ENCODE measurements at regions not wholly inside any gene's neighbourhood (a gene's known extent, or its start where the extent isn't known, plus 50 kb on each side); places are given as distances from the start of the nearest gene placed in this dataset.

DNA sequence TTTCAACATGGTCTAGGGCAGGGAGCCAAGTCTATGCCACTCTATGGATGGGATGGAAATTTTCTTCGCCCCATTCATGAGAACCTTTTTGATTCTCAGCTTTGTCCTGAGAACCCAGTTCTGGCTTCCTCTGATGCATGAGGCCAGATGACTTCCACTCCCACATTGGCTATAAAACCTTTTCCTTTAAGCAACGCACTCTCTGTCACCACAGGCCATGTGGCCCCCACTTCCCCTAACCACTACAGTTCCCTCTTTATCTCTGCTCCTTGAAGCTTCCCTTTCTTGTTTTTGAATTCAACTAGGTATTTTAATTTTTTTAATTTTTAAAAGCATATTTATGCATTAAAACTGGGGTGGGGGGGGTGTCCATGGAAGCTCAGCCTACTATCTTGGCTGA, 401.3 kb downstream of the ENC1 start:
- no peak for DNase-seq (ENCODE audit: low read depth in 2 of 2, low spot score in 1 of 2)

- DNase-seq (ENCODE audit: low read depth in 2 of 2, low spot score in 1 of 2): no peak
These were observed 402.9 kb downstream of the ENC1 start for GRCh38 chr5:74237571-74238145.

- DNase-seq (ENCODE audit: low read depth in 2 of 2, low spot score in 1 of 2): no peak
These were observed 405.0 kb downstream of the ENC1 start for GRCh38 chr5:74235552-74235951.

- DNase-seq (ENCODE audit: low read depth in 2 of 2, low spot score in 1 of 2): no peak
These were observed 407.0 kb downstream of the ENC1 start for GRCh38 chr5:74233571-74233970.

DNA sequence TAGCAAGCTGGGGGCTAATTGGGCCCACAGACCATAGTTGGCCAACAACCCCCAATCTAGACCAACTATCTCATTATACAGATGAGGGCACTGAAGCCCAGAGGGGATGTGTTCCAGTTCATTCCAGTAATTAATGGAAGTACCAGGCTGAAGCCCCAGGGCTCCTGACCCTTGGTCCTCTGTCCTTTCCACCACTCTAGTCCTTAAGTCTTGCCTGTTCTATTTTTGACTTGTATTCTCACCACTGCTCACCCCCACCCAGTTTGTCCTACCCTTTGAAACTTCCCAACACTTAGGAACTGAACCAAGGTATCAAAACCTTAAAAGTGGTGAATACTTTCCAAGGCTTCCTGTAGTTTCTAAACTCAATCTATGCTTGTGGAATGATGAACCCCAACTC, 407.4 kb downstream of the ENC1 start:
- DNase-seq (ENCODE audit: low read depth in 2 of 2, low spot score in 1 of 2): no peak

DNA sequence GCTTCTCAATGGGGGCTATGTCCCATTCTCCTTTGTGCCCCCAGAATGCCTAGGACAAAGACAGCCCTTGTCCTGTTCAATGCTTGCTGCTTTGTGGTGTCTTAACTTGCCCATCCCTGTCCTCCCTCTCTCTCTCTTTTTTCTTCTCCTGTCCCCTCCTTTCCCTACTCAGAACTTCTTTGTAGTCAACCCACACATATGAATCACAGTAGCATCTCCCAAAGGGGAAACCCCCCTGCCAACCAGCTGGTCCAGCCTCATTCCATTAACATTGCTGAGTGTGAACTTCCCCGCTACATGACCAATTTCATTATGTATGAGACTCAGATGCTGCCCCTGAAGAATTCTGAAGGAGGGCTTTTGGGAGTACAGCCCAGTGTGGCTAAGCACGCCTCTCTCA, 408.3 kb downstream of the ENC1 start:
- no peak for DNase-seq (ENCODE audit: low read depth in 2 of 2, low spot score in 1 of 2)

- no peak for DNase-seq (ENCODE audit: low read depth in 2 of 2, low spot score in 1 of 2)
These were observed 408.8 kb downstream of the ENC1 start for GRCh38 chr5:74231697-74232096.

DNA sequence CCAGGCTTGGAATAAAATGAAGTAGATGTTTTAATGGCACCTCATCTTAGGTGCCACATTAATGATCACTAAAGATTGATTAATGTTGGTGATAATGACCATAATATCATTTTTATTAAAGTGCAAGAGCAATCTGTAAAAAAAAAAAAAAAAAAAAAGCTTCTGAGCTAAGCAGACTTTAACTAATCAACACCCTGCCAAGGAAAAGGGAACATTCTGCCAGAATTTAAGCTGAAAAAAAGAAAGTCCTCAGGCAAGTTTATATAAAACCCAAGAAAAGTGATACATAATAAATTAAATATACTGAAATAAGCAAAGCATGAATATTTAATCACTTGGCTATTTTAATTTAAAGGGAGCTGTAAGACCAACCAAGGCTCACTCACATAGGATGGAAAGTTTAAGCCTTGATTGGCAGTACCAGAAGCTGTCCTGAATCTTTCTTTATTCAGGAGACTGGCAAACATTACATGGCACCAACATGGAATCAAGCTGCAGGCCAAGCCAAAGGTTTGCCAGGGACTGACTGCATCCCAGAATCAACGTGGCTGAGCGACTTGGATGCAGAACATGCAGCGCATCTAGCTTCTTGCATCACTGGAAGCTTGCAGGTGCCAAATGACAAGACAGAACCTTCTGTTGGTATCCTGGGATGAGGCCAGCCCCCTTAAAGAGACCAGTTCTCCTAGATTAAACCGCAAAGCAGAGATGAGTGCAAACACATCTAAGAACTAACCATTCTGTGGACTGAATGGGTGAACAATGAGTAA, 413.6 kb downstream of the ENC1 start:
- no peak for DNase-seq (ENCODE audit: low read depth in 2 of 2, low spot score in 1 of 2)

- DNase-seq (ENCODE audit: low read depth in 2 of 2, low spot score in 1 of 2): no peak
These were observed 414.9 kb downstream of the ENC1 start for GRCh38 chr5:74225587-74225986.

- DNase-seq (ENCODE audit: low read depth in 2 of 2, low spot score in 1 of 2): no peak
These were observed 416.2 kb downstream of the ENC1 start for GRCh38 chr5:74224331-74224730.

GRCh38 chr5:74222806-74223205, 417.7 kb downstream of the ENC1 start:
- no peak for DNase-seq (ENCODE audit: low read depth in 2 of 2, low spot score in 1 of 2)

GRCh38 chr5:74221413-74221812, 419.1 kb downstream of the ENC1 start:
- no peak for DNase-seq (ENCODE audit: low read depth in 2 of 2, low spot score in 1 of 2)

DNA sequence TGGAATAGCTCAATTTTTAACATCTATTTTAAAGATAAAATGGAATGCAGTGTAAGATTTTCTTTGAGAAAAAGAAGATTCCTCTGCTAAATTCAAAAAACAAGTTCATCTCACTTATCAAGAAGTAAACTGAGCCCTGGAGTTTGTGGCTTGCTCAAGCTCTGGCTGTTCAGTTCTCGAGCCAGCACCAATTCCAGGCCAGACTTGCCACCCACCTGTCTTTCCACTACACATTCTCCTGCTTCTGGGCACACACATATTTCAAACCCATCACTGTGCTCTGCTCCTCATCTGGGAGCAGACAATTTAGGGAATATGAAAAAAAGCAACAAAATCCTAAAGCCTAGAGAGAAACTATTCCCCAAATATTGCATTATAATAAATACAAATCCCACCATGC, 424.5 kb downstream of the ENC1 start:
- no peak for DNase-seq (ENCODE audit: low read depth in 2 of 2, low spot score in 1 of 2)

- DNase-seq (ENCODE audit: low read depth in 2 of 2, low spot score in 1 of 2): no peak
These were observed 428.2 kb downstream of the ENC1 start for GRCh38 chr5:74212336-74212735.

DNA sequence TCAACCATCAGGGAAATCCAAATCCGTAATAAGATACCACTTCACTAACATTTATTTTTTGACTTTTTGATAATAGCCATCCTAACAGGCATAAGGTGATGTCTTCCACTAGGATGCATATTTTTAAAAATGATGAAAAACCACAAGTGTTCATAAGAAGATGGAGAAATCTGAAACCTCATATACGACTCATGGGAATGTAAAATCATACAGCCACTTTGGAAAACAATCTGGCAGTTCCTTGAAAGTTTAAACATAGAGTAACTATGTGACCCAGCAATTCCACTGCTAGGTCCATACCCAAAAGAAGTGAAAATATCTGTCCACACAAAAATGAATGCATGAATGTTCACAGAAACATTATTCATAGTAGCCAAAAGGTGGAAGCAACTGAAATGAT, 431.0 kb downstream of the ENC1 start:
- no peak for DNase-seq (ENCODE audit: low read depth in 2 of 2, low spot score in 1 of 2)

DNA sequence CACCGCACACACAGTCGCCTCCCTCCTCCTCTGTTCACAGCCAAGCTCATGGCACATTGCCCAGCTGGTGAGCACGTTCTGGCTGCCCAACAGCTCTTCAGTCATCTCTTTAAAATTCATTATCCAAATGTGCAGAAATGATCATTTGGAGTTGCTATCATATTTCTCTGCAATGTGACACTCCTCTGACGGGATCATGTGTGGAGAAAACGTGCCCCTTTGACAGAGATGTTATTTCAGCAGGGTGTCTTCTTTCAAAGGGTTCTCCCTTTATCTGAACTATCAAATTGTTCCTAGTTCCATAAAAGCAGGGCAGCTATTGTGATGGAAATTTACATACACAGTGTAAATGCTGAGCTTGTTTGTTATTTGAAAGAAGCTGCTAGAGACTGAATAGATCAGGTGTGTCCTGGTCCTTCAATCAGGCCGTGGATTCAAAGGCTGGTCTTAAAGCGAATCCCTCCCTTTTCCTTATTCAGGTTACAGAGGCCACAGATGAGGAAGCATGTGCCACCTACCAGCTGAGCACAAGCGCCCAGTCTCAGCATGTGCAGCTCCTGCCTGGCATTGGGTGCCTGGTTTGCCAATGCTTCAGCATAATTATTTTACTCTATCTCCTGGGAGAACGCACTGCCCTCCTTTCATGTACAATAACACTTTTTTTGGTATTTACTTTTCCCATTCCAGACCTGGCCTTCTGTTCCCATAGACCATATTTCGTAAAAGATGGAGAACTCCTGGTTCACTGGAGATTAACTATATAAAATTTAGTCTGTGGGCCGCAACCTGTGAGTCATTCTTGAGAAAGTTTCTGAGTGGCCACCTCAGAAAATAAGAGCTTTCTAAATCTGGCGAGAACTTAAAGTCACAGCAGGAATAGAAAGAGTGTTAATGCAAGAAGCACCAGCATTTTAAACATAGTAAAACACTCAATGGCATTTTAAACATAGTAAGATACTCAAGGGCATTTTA, 433.7 kb downstream of the ENC1 start:
- DNase-seq (ENCODE audit: low read depth in 2 of 2, low spot score in 1 of 2): no peak

DNA sequence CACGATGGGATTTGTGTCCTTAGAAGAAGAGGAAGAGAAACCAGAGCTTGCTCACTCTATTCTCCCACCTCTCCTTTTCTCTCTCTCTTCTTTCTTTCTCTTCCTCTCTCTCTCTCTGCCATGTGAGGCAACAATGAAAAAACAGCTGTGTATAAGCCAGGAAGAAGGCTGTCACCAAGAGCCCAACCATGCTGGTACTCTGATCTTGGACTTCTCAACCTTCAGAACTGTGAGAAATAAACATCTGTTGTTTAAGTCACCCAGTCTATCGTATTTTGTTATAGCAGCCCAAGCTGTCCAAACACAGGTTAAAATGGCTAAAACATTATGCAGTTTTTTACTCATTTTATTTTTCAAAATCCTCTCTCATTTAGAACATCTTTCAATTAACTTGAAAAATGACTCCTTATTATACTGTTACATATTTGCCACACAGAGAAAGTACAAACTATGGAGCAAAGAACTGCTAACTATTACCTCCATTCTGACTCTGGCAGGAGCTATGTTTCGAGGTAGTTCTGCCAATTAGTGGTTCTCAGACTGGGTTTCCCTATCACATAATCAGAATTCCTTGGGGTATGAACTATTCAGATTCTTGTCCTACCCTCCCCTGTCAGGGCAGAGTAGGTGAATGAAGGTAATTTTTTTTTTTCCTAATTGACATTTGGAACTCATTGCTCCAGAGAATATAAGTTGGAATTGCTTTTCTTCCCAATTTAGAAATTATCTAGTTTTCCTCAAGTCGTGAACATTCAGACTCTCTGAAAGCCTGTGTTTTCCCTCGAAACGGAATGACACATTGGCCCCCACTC, 434.6 kb downstream of the ENC1 start:
- DNase-seq (ENCODE audit: low read depth in 2 of 2, low spot score in 1 of 2): no peak

DNA sequence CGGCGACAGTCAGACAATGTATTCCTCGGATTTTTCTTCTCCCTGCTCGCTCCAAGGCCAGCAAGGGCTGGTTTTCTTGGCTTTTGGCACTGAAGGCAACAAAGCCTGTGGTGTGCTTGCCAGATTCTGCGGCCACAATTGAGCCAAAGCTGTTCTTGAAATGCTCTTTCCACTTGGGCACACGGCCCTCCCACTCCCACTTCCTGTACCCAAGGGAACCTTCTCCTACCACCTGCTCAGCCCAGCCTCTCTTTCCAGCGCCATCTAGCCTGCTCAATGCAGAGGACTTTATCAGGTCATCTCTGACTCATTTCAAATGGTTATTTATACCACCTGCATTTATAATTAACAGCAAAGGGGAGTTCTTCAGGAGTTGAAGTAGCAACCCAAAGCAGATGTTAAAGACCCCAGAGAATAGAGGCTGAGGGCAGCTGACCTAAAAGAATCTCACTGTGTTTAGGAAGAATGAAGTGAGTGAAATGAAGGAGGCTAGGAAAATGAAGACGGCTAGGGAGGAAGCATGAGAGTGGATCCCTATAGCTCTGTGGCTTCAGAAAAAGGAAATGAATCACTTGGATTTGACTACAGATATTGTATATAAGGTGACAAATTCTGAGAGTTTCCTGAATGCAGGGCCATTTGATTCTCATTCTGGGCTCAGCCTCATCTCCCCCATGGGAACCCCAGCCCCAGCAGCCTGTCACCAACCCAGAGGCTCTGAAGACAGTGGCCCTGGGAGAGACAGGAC, 439.0 kb downstream of the ENC1 start:
- DNase-seq (ENCODE audit: low read depth in 2 of 2, low spot score in 1 of 2): no peak

GRCh38 chr5:74200560-74200959, 440.0 kb downstream of the ENC1 start:
- DNase-seq (ENCODE audit: low read depth in 2 of 2, low spot score in 1 of 2): no peak

DNA sequence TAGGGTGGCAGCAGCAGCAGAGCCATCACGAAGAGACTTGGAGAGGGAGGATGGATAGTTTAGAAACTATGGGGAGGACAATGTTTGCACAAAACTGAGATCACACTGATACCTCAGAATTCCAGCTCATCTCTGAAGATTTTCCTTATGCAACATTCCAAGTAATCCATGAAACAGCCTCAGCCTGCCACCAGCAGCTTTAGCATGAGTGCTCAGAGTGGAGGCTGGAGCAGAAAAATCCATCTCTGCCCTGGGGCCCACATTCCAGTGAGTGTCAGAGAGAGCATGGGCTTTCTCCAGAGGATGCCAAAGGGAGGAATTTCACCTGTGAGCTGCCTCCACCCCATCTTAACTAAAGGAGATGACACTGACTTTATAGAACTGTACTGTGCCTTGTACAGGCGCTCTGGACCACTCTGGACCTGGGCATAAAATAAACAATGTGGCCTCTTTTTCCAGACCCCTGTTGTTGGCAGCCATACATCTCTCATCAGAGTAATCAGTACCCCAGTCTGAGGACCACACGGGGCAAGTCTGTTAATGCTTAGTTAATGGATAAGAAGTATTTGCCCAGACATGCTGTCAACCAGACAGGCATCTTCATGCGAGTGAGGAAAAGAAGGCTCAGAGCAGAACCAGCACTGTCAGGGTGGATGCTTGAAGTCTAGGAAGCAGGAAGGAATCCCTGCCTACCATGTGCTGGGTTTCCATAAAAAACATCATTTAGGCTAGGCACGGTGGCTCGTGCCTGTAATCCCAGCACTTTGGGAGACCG, 440.9 kb downstream of the ENC1 start:
- DNase-seq (ENCODE audit: low read depth in 2 of 2, low spot score in 1 of 2): no peak

Measured in stimulated activated CD8-positive, alpha-beta memory T cell treated with anti-CD3 and anti-CD28 coated beads, Interleukin-4, amount 100 ng/mL, for 4 hours (primary cell).